HepG2 (cell line): ENCODE measurements at regions not wholly inside any gene's neighbourhood (a gene's known extent, or its start where the extent isn't known, plus 50 kb on each side); places are given as distances from the start of the nearest gene placed in this dataset.

Experiments
- FOXM1 ChIP-seq: sonication (generic); formaldehyde crosslinking; IDR thresholded peaks from 2 replicates; pipeline ENCODE4 v1.5.0; 2020; ENCODE audit warnings: missing genetic modification reagents
- IKZF4 ChIP-seq: sonication (generic); formaldehyde crosslinking; IDR thresholded peaks from 2 replicates; pipeline ENCODE4 v1.5.1; 2020; ENCODE audit warnings: borderline replicate concordance, mild to moderate bottlenecking, low read depth, missing genetic modification reagents; ENCODE audit errors: not compliant biosample characterization
- KLF6 ChIP-seq: IDR thresholded peaks from 2 replicates; pipeline ENCODE4 v1.8.0; 2016; ENCODE audit warnings: missing biosample characterization, missing genetic modification reagents
- MTA3 ChIP-seq: sonication (generic); formaldehyde crosslinking; IDR thresholded peaks from 2 replicates; pipeline ENCODE4 v1.4.0; 2020; ENCODE audit warnings: missing genetic modification reagents
- PHF20 ChIP-seq: sonication (generic); formaldehyde crosslinking; IDR thresholded peaks from 2 replicates; pipeline ENCODE4 v1.5.0; 2020; ENCODE audit warnings: mild to moderate bottlenecking, missing genetic modification reagents
- PPARG ChIP-seq: conservative IDR thresholded peaks from 2 replicates; pipeline ENCODE4 v1.6.1; 2016; ENCODE audit warnings: missing biosample characterization, missing genetic modification reagents
- SP1 ChIP-seq, 2 experiments: fragments of 450-650 bp in 1 of 2; sonication (generic) in 1 of 2; formaldehyde crosslinking in 1 of 2; IDR thresholded peaks; 2 replicates each; pipeline versions ENCODE4 v1.4.0 to v1.6.1; 2016 to 2020; ENCODE audit warnings: missing genetic modification reagents in 1 of 2
- TSC22D2 ChIP-seq: sonication (generic); formaldehyde crosslinking; IDR thresholded peaks from 2 replicates; pipeline ENCODE4 v1.5.1; 2020; ENCODE audit warnings: missing genetic modification reagents, mild to moderate bottlenecking, borderline replicate concordance
- ZFP37 ChIP-seq: sonication (generic); formaldehyde crosslinking; IDR thresholded peaks from 2 replicates; pipeline ENCODE4 v1.4.0; 2020; ENCODE audit warnings: missing genetic modification reagents, borderline replicate concordance
- ZNF20 ChIP-seq: sonication (generic); formaldehyde crosslinking; IDR thresholded peaks from 2 replicates; pipeline ENCODE4 v1.4.0; 2020; ENCODE audit warnings: mild to moderate bottlenecking, moderate library complexity, missing genetic modification reagents
- ZNF207 ChIP-seq: fragments of 450-650 bp; IDR thresholded peaks from 2 replicates; pipeline ENCODE4 v1.6.1; 2016; ENCODE audit warnings: antibody characterized with exemption, borderline replicate concordance
- ZNF224 ChIP-seq: sonication (generic); formaldehyde crosslinking; IDR thresholded peaks from 2 replicates; pipeline ENCODE4 v1.5.0; 2020; ENCODE audit warnings: mild to moderate bottlenecking, missing genetic modification reagents
- ZNF264 ChIP-seq: sonication (generic); formaldehyde crosslinking; IDR thresholded peaks from 2 replicates; pipeline ENCODE4 v1.4.0; 2020; ENCODE audit warnings: missing genetic modification reagents
- ZNF468 ChIP-seq: sonication (generic); formaldehyde crosslinking; IDR thresholded peaks from 2 replicates; pipeline ENCODE4 v1.8.0; 2022; ENCODE audit warnings: mild to moderate bottlenecking, moderate library complexity, missing genetic modification reagents
- ZNF496 ChIP-seq: sonication (generic); formaldehyde crosslinking; IDR thresholded peaks from 2 replicates; pipeline ENCODE4 v1.8.1; 2023; ENCODE audit warnings: mild to moderate bottlenecking, moderate library complexity, missing genetic modification reagents; ENCODE audit not compliant: insufficient replicate concordance
- ZNF543 ChIP-seq: sonication (generic); formaldehyde crosslinking; IDR thresholded peaks from 2 replicates; pipeline ENCODE4 v1.4.0; 2020; ENCODE audit warnings: mild to moderate bottlenecking, missing genetic modification reagents
- ZNF780A ChIP-seq: sonication (generic); formaldehyde crosslinking; IDR thresholded peaks from 2 replicates; pipeline ENCODE4 v1.8.0; 2022; ENCODE audit warnings: mild to moderate bottlenecking, missing genetic modification reagents, moderate library complexity
- TF ChIP-seq, protein P1 (sequence below): IDR thresholded peaks from 2 replicates; pipeline ENCODE4 v1.6.1; 2016
- TF ChIP-seq, protein P2 (sequence below): sonication (generic); formaldehyde crosslinking; IDR thresholded peaks from 2 replicates; pipeline ENCODE4 v1.8.1; 2022; ENCODE audit warnings: low read depth, mild to moderate bottlenecking, missing genetic modification reagents
- TF ChIP-seq, protein P3 (sequence below): sonication (generic); formaldehyde crosslinking; IDR thresholded peaks from 2 replicates; pipeline ENCODE4 v1.8.1; 2023; ENCODE audit warnings: mild to moderate bottlenecking, inconsistent platforms, moderate library complexity, missing genetic modification reagents, borderline replicate concordance
- TF ChIP-seq, protein P4 (sequence below): sonication (generic); formaldehyde crosslinking; IDR thresholded peaks from 2 replicates; pipeline ENCODE4 v1.5.0; 2020; ENCODE audit warnings: missing genetic modification reagents

DNA sequence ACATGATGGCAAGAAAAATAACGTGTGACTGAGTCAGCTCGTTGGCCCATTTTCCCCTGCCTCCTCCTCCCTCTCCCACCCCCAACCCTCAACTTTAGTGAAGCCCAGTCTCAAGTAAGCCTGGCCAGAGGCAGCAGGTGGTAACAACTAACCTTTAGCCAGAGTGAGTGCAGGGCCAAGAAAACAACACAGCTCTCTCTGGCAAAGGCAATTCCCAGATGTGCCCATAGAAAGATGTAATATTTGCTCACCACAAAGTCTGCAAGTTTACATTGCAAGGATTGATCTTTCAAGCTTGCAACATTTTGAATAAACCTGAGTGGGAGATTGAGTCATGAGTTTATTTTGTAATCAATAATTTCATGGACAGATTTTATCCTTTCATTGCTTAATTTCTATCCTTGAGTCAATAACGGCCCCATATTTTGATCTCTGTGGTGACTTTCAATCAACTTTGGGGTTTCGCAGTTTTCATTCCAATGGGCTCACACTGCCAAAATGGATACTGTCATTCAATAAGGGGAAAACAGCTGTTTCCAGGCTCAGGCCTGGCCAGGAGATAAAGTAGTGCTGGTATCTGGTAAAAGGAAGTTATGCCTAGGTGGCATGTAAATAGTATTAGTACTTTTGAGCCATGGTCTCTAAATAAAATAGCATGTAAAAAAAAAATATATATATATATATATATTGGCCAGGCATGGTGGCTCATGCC is 130.7 kb upstream of the TMEM164 start (continued):
- TF ChIP-seq ZNF207 (no peak), SP1 (IDR thresholded peaks at IDR 0.05) (no peak), SP1 (CRISPR knock-in tag; IDR thresholded peaks at IDR 0.05) (no peak), TSC22D2 (CRISPR knock-in tag) (no peak), ZNF543 (CRISPR knock-in tag) (no peak), ZFP37 (CRISPR knock-in tag) (no peak), PHF20 (CRISPR knock-in tag) (no peak), KLF6 (CRISPR knock-in tag) (no peak), IKZF4 (no peak), ZNF496 (CRISPR knock-in tag) (no peak), FOXM1 (CRISPR knock-in tag) (no peak), ZNF20 (CRISPR knock-in tag) (no peak), ZNF468 (CRISPR knock-in tag) (no peak), ZNF780A (CRISPR knock-in tag) (no peak), ZNF264 (CRISPR knock-in tag) (0 out of 2 replicates have a peak, but pooled peaks have one; percentile 28), PPARG (peak; percentile 77), MTA3 (CRISPR knock-in tag) (no peak), ZNF224 (CRISPR knock-in tag) (no peak)
- TF ChIP-seq, protein P1, sequence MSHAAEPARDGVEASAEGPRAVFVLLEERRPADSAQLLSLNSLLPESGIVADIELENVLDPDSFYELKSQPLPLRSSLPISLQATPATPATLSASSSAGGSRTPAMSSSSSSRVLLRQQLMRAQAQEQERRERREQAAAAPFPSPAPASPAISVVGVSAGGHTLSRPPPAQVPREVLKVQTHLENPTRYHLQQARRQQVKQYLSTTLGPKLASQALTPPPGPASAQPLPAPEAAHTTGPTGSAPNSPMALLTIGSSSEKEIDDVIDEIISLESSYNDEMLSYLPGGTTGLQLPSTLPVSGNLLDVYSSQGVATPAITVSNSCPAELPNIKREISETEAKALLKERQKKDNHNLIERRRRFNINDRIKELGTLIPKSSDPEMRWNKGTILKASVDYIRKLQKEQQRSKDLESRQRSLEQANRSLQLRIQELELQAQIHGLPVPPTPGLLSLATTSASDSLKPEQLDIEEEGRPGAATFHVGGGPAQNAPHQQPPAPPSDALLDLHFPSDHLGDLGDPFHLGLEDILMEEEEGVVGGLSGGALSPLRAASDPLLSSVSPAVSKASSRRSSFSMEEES (CRISPR knock-in tag) = 0 out of 2 replicates have a peak, but pooled peaks have one; percentile 15
- TF ChIP-seq, protein P2, sequence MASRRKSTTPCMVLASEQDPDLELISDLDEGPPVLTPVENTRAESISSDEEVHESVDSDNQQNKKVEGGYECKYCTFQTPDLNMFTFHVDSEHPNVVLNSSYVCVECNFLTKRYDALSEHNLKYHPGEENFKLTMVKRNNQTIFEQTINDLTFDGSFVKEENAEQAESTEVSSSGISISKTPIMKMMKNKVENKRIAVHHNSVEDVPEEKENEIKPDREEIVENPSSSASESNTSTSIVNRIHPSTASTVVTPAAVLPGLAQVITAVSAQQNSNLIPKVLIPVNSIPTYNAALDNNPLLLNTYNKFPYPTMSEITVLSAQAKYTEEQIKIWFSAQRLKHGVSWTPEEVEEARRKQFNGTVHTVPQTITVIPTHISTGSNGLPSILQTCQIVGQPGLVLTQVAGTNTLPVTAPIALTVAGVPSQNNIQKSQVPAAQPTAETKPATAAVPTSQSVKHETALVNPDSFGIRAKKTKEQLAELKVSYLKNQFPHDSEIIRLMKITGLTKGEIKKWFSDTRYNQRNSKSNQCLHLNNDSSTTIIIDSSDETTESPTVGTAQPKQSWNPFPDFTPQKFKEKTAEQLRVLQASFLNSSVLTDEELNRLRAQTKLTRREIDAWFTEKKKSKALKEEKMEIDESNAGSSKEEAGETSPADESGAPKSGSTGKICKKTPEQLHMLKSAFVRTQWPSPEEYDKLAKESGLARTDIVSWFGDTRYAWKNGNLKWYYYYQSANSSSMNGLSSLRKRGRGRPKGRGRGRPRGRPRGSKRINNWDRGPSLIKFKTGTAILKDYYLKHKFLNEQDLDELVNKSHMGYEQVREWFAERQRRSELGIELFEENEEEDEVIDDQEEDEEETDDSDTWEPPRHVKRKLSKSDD (CRISPR knock-in tag) = no peak
- TF ChIP-seq, protein P3, sequence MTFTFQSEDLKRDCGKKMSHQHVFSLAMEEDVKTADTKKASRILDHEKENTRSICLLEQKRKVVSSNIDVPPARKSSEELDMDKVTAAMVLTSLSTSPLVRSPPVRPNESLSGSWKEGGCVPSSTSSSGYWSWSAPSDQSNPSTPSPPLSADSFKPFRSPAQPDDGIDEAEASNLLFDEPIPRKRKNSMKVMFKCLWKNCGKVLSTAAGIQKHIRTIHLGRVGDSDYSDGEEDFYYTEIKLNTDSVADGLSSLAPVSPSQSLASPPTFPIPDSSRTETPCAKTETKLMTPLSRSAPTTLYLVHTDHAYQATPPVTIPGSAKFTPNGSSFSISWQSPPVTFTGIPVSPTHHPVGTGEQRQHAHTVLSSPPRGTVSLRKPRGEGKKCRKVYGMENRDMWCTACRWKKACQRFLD = no peak
- TF ChIP-seq, protein P4, sequence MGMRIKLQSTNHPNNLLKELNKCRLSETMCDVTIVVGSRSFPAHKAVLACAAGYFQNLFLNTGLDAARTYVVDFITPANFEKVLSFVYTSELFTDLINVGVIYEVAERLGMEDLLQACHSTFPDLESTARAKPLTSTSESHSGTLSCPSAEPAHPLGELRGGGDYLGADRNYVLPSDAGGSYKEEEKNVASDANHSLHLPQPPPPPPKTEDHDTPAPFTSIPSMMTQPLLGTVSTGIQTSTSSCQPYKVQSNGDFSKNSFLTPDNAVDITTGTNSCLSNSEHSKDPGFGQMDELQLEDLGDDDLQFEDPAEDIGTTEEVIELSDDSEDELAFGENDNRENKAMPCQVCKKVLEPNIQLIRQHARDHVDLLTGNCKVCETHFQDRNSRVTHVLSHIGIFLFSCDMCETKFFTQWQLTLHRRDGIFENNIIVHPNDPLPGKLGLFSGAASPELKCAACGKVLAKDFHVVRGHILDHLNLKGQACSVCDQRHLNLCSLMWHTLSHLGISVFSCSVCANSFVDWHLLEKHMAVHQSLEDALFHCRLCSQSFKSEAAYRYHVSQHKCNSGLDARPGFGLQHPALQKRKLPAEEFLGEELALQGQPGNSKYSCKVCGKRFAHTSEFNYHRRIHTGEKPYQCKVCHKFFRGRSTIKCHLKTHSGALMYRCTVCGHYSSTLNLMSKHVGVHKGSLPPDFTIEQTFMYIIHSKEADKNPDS (CRISPR knock-in tag) = no peak
